Lung (tissue), 11 donors: ENCODE measurements at regions not wholly inside any gene's neighbourhood (a gene's known extent, or its start where the extent isn't known, plus 50 kb on each side); places are given as distances from the start of the nearest gene placed in this dataset.

Experiments used
- ATAC-seq: fragments of 200-7000 bp; cut with Tn5 transposase; one replicate; pipeline ENCODE4 v1.9.1; 2020; ENCODE audit warnings: moderate number of reproducible peaks; ENCODE audit not compliant: insufficient read depth, low FRiP score
- DNase-seq, 3 donors: peaks; one replicate each; pipeline ENCODE4 v3.0.0-alpha.2; 2013 to 2017
- H3K27ac ChIP-seq, 2 donors: one replicate each; pipeline ENCODE4 v1.5.1; 2013; ENCODE audit warnings: mild to moderate bottlenecking in 2 of 2, moderate library complexity in 2 of 2, control low read depth in 1 of 2, inconsistent platforms in 1 of 2, low read depth in 1 of 2, low read length in 1 of 2
- H3K27me3 ChIP-seq, 3 donors: one replicate each; pipeline ENCODE4 v1.5.1; 2013; ENCODE audit warnings: low read length in 2 of 3; ENCODE audit not compliant: control insufficient read depth in 3 of 3, insufficient read depth in 3 of 3
- H3K36me3 ChIP-seq, 4 donors: one replicate each; pipeline ENCODE4 v1.5.1; 2013; ENCODE audit warnings: low read length in 4 of 4, mild to moderate bottlenecking in 1 of 4, moderate library complexity in 1 of 4; ENCODE audit not compliant: control insufficient read depth in 4 of 4, insufficient read depth in 4 of 4
- H3K4me1 ChIP-seq, 5 donors: one replicate each; pipeline ENCODE4 v1.5.1; 2013; ENCODE audit warnings: low read length in 5 of 5, mild to moderate bottlenecking in 2 of 5, moderate library complexity in 1 of 5; ENCODE audit not compliant: control insufficient read depth in 5 of 5, insufficient read depth in 5 of 5
- H3K4me3 ChIP-seq: one replicate; pipeline ENCODE4 v1.5.1; 2013; ENCODE audit warnings: mild to moderate bottlenecking, control low read depth, moderate library complexity
- H3K9ac ChIP-seq, 2 donors: one replicate each; pipeline ENCODE4 v1.5.1; 2013; ENCODE audit warnings: low read length in 2 of 2, control low read depth in 1 of 2; ENCODE audit not compliant: insufficient read depth in 1 of 2
- H3K9me3 ChIP-seq, 4 donors: one replicate each; pipeline ENCODE4 v1.5.1; 2013; ENCODE audit warnings: low read length in 3 of 4, mild to moderate bottlenecking in 1 of 4, moderate library complexity in 1 of 4; ENCODE audit not compliant: control insufficient read depth in 4 of 4, insufficient read depth in 3 of 4
- WGBS, 2 donors: extraction: QIAGEN DNeasy Blood & Tissue Kit; methylation state at CpG; one replicate each; pipeline ENCODE4 v1.1.7; 2013; 5-methylcytosine and 5-hydroxymethylcytosine counted together
- TF ChIP-seq, protein P1 (sequence below): IDR thresholded peaks from 2 replicates; pipeline ENCODE4 v1.5.1; 2012; ENCODE audit warnings: mild to moderate bottlenecking; ENCODE audit errors: control extremely low read depth, extremely low read depth
- donor health status: control.
- donor health status: control.
- donor health status: Bipolar disorder and iron deficiency.
- donor health status: healthy.
- donor health status: DM: yes; HTN: yes; CAD: no.

- ATAC-seq (no peak), DNase-seq (no peak)
- Histone ChIP-seq H3K4me3 (no peak overlapping the region), H3K4me1 (no peaks in the 10 kb centered on the region), H3K27me3 (no peaks in the 10 kb centered on the region), H3K9me3 (peaks cover 0 to 2% (median 0%) of the 10 kb centered on the region in 4 donors), H3K36me3 (no peaks in the 10 kb centered on the region), H3K27ac (no peak overlapping the region), H3K9ac (no peak overlapping the region)
- TF ChIP-seq, protein P1, sequence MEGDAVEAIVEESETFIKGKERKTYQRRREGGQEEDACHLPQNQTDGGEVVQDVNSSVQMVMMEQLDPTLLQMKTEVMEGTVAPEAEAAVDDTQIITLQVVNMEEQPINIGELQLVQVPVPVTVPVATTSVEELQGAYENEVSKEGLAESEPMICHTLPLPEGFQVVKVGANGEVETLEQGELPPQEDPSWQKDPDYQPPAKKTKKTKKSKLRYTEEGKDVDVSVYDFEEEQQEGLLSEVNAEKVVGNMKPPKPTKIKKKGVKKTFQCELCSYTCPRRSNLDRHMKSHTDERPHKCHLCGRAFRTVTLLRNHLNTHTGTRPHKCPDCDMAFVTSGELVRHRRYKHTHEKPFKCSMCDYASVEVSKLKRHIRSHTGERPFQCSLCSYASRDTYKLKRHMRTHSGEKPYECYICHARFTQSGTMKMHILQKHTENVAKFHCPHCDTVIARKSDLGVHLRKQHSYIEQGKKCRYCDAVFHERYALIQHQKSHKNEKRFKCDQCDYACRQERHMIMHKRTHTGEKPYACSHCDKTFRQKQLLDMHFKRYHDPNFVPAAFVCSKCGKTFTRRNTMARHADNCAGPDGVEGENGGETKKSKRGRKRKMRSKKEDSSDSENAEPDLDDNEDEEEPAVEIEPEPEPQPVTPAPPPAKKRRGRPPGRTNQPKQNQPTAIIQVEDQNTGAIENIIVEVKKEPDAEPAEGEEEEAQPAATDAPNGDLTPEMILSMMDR: no peak
- 75 to 85% methylated on average over 4 of the region's 4 CpGs for WGBS, 2 donors
These were observed 1371.4 kb downstream of the ADGRL3 start for GRCh38 chr4:62571494-62571893.

GRCh38 chr4:62560858-62561257, 1360.7 kb downstream of the ADGRL3 start:
- H3K27me3 ChIP-seq: no peaks in the 10 kb centered on the region
- no peak for ATAC-seq
- no peak overlapping the region for H3K9ac ChIP-seq
- TF ChIP-seq, protein P1: no peak
- H3K9me3 ChIP-seq: peaks cover 0 to 3% (median 0%) of the 10 kb centered on the region in 4 donors
- H3K4me1 ChIP-seq: peaks cover 0 to 2% (median 0%) of the 10 kb centered on the region in 5 donors
- no peak overlapping the region for H3K4me3 ChIP-seq
- no peak for DNase-seq
- H3K36me3 ChIP-seq: no peaks in the 10 kb centered on the region
- H3K27ac ChIP-seq: no peak overlapping the region

GRCh38 chr4:62550121-62550520, 1350.0 kb downstream of the ADGRL3 start:
- no peak overlapping the region for H3K9ac ChIP-seq
- DNase-seq: no peak
- H3K9me3 ChIP-seq: no peaks in the 10 kb centered on the region
- 87 to 91% methylated on average over 2 of the region's 2 CpGs for WGBS, 2 donors
- H3K4me1 ChIP-seq: peaks cover 0 to 3% (median 0%) of the 10 kb centered on the region in 5 donors
- H3K27ac ChIP-seq: no peak overlapping the region
- no peaks in the 10 kb centered on the region for H3K27me3 ChIP-seq
- TF ChIP-seq, protein P1: no peak
- ATAC-seq: no peak
- H3K4me3 ChIP-seq: no peak overlapping the region
- no peaks in the 10 kb centered on the region for H3K36me3 ChIP-seq

GRCh38 chr4:62549601-62550000, 1349.5 kb downstream of the ADGRL3 start:
- Histone ChIP-seq H3K9me3 (no peaks in the 10 kb centered on the region), H3K27me3 (no peaks in the 10 kb centered on the region), H3K9ac (no peak overlapping the region), H3K27ac (no peak overlapping the region), H3K36me3 (no peaks in the 10 kb centered on the region), H3K4me3 (no peak overlapping the region), H3K4me1 (peaks cover 0 to 3% (median 0%) of the 10 kb centered on the region in 5 donors)
- DNase-seq (no peak), ATAC-seq (no peak)
- TF ChIP-seq, protein P1: no peak
- WGBS, 2 donors: 96 to 98% methylated on average over 1 of the region's 1 CpG
